ENCODE measurements at regions not wholly inside any gene's neighbourhood (a gene's known extent, or its start where the extent isn't known, plus 50 kb on each side); places are given as distances from the start of the nearest gene placed in this dataset.

GRCh38 chr4:136680271-136680670, 852.0 kb downstream of the PCDH18 start:
- intact Hi-C loops (cut with micrococcal nuclease; ENCODE audit: unreplicated experiment), result no loop called here
- H3K4me1 ChIP-seq (ENCODE audit: insufficient read depth, low read length, poor library complexity, severe bottlenecking), result peaks cover 22% of the 10 kb centered on the region
- H3K27me3 ChIP-seq (replicated peaks; ENCODE audit: insufficient read depth, low read depth, low read length, poor library complexity), result no peaks in the 10 kb centered on the region
- H3K36me3 ChIP-seq (ENCODE audit: insufficient read depth, low read length, poor library complexity, severe bottlenecking), result no peaks in the 10 kb centered on the region
- H3K27ac ChIP-seq (ENCODE audit: low read depth, low read length, poor library complexity, severe bottlenecking), result no peak overlapping the region
- H3K9me3 ChIP-seq (ENCODE audit: low read depth, low read length, poor library complexity, severe bottlenecking), result no peaks in the 10 kb centered on the region
- ChIA-PET CTCF (no interaction called here), POLR2A (ENCODE audit: low non-redundant PET) (interaction anchor here (0.6 kb wide), 1 partner anchor 1753 kb away, joined by 5 read pairs; no protein-coding TSS in a partner anchor)
- H3K4me3 ChIP-seq (ENCODE audit: low read depth, low read length, poor library complexity, severe bottlenecking), result no peak overlapping the region
- no peak for TF ChIP-seq EZH2 (IDR thresholded peaks at IDR 0.05; ENCODE audit: borderline replicate concordance, low read depth, low read length, poor library complexity, severe bottlenecking)
- TF ChIP-seq CTCF (conservative IDR thresholded peaks at IDR 0.05; ENCODE audit: low read depth, low read length), result no peak
- peak; percentile 88 for DNase-seq (ENCODE audit: low spot score)
- no TSS peak for BruUV-seq (replicated peaks)

- POLR2A ChIA-PET (ENCODE audit: low non-redundant PET), result no interaction called here
- H3K27ac ChIP-seq (ENCODE audit: low read depth, low read length, poor library complexity, severe bottlenecking), result no peak overlapping the region
- no peaks in the 10 kb centered on the region for H3K36me3 ChIP-seq (ENCODE audit: insufficient read depth, low read length, poor library complexity, severe bottlenecking)
- BruUV-seq (replicated peaks), result no TSS peak
- no peak for TF ChIP-seq EZH2 (IDR thresholded peaks at IDR 0.05; ENCODE audit: borderline replicate concordance, low read depth, low read length, poor library complexity, severe bottlenecking)
- TF ChIP-seq CTCF (conservative IDR thresholded peaks at IDR 0.05; ENCODE audit: low read depth, low read length), result no peak
- no peaks in the 10 kb centered on the region for H3K9me3 ChIP-seq (ENCODE audit: low read depth, low read length, poor library complexity, severe bottlenecking)
- H3K27me3 ChIP-seq (replicated peaks; ENCODE audit: insufficient read depth, low read depth, low read length, poor library complexity), result no peaks in the 10 kb centered on the region
- CTCF ChIA-PET, result no interaction called here
- no peak overlapping the region for H3K4me3 ChIP-seq (ENCODE audit: low read depth, low read length, poor library complexity, severe bottlenecking)
- no peaks in the 10 kb centered on the region for H3K4me1 ChIP-seq (ENCODE audit: insufficient read depth, low read length, poor library complexity, severe bottlenecking)
- intact Hi-C loops (cut with micrococcal nuclease; ENCODE audit: unreplicated experiment), result no loop called here
- DNase-seq (ENCODE audit: low spot score), result no peak
Observed at GRCh38 chr4:136670265-136670664, 862.0 kb downstream of the PCDH18 start.

GRCh38 chr4:136664988-136665387, 867.3 kb downstream of the PCDH18 start:
- TF ChIP-seq EZH2 (IDR thresholded peaks at IDR 0.05; ENCODE audit: borderline replicate concordance, low read depth, low read length, poor library complexity, severe bottlenecking), result no peak
- TF ChIP-seq CTCF (conservative IDR thresholded peaks at IDR 0.05; ENCODE audit: low read depth, low read length), result no peak
- DNase-seq (ENCODE audit: low spot score), result no peak
- Histone ChIP-seq H3K27ac (ENCODE audit: low read depth, low read length, poor library complexity, severe bottlenecking) (no peak overlapping the region), H3K4me3 (ENCODE audit: low read depth, low read length, poor library complexity, severe bottlenecking) (no peak overlapping the region), H3K9me3 (ENCODE audit: low read depth, low read length, poor library complexity, severe bottlenecking) (peaks cover 10% of the 10 kb centered on the region), H3K4me1 (ENCODE audit: insufficient read depth, low read length, poor library complexity, severe bottlenecking) (no peaks in the 10 kb centered on the region), H3K36me3 (ENCODE audit: insufficient read depth, low read length, poor library complexity, severe bottlenecking) (no peaks in the 10 kb centered on the region), H3K27me3 (replicated peaks; ENCODE audit: insufficient read depth, low read depth, low read length, poor library complexity) (no peaks in the 10 kb centered on the region)
- POLR2A ChIA-PET (ENCODE audit: low non-redundant PET), result no interaction called here
- intact Hi-C loops (cut with micrococcal nuclease; ENCODE audit: unreplicated experiment), result no loop called here
- CTCF ChIA-PET, result no interaction called here
- no TSS peak for BruUV-seq (replicated peaks)

Measured in A673 (cell line).